B cell (primary cell): ENCODE measurements at regions not wholly inside any gene's neighbourhood (a gene's known extent, or its start where the extent isn't known, plus 50 kb on each side); places are given as distances from the start of the nearest gene placed in this dataset.

ENCODE experiments used
- ATAC-seq: fragments of 200-7000 bp; cut with Tn5 transposase; one replicate; pipeline ENCODE4 v1.10.0; 2021; ENCODE audit warnings: low read depth, mild to moderate bottlenecking, moderate number of reproducible peaks, moderate library complexity
- CTCF ChIA-PET: fragments of 350-600 bp; sonication (Branson Sonifier 250); formaldehyde crosslinking; loops from one replicate; lab custom pipeline; 2021; ENCODE audit warnings: antibody characterized with exemption, inconsistent platforms; lab: Charles Lee
- POLR2A ChIA-PET: fragments of 350-600 bp; sonication (Branson Sonifier 250); formaldehyde crosslinking; loops from one replicate; lab custom pipeline; 2021; ENCODE audit warnings: antibody characterized with exemption; lab: Charles Lee
- DNase-seq: peaks from one replicate; pipeline ENCODE4 v3.0.0; 2013
- H2AFZ ChIP-seq: 2 replicates; pipeline ENCODE4 v1.6.1; 2012; ENCODE audit warnings: mild to moderate bottlenecking, low read depth, low read length; ENCODE audit not compliant: insufficient read depth, poor library complexity, severe bottlenecking
- H3K27ac ChIP-seq, 2 donors: 1 replicate in 1 of 2; 2 replicates in 1 of 2; pipeline ENCODE4 v1.5.1; 2012 to 2013; ENCODE audit warnings: low read length in 2 of 2, mild to moderate bottlenecking in 2 of 2, moderate library complexity in 1 of 2
- H3K27me3 ChIP-seq, 4 experiments: fragments of 200-600 bp in 1 of 4; sonication (generic) in 1 of 4; replicated peaks in 1 of 4; 1 replicate in 2 of 4; 2 replicates in 2 of 4; pipeline versions ENCODE4 v1.6.1 to v1.7.0; 2013 to 2016; ENCODE audit warnings: low read length in 3 of 4, mild to moderate bottlenecking in 2 of 4, mixed read lengths in 1 of 4, moderate library complexity in 1 of 4; ENCODE audit not compliant: insufficient read depth in 4 of 4, control insufficient read depth in 3 of 4; ENCODE audit errors: control extremely low read depth in 1 of 4
- H3K36me3 ChIP-seq, 2 experiments: replicated peaks in 1 of 2; 1 replicate in 1 of 2; 2 replicates in 1 of 2; pipeline versions ENCODE4 v1.6.1 to v1.7.1; 2013; ENCODE audit warnings: low read length in 1 of 2; ENCODE audit not compliant: insufficient read depth in 2 of 2, control insufficient read depth in 1 of 2; ENCODE audit errors: control extremely low read depth in 1 of 2, extremely low read depth in 1 of 2
- H3K4me1 ChIP-seq, 2 donors: fragments of 200-600 bp in 1 of 2; sonication (generic) in 1 of 2; 1 replicate in 1 of 2; 2 replicates in 1 of 2; pipeline versions ENCODE4 v1.5.1 to v1.6.1; 2013 to 2017; ENCODE audit warnings: low read length in 2 of 2; ENCODE audit not compliant: control insufficient read depth in 2 of 2, insufficient read depth in 2 of 2
- H3K4me2 ChIP-seq: replicated peaks from 2 replicates; pipeline ENCODE3; 2012; ENCODE audit warnings: mild to moderate bottlenecking, low read depth, low read length; ENCODE audit not compliant: poor library complexity, severe bottlenecking
- H3K4me3 ChIP-seq, 5 experiments: fragments of 200-600 bp in 1 of 5; sonication (generic) in 1 of 5; 1 replicate in 3 of 5; 2 replicates in 2 of 5; pipeline versions ENCODE4 v1.5.1 to v1.7.0; 2011 to 2016; ENCODE audit warnings: low read length in 4 of 5, mild to moderate bottlenecking in 4 of 5, low read depth in 2 of 5, control low read depth in 1 of 5, moderate library complexity in 1 of 5; ENCODE audit not compliant: insufficient read depth in 1 of 5; ENCODE audit errors: control extremely low read depth in 1 of 5, extremely low read depth in 1 of 5
- H3K79me2 ChIP-seq: fragments of 200-600 bp; sonication (generic); one replicate; pipeline ENCODE4 v1.6.0; 2016; ENCODE audit warnings: low read length; ENCODE audit not compliant: control insufficient read depth, insufficient read depth
- H3K9ac ChIP-seq: fragments of 200-600 bp; sonication (generic); 2 replicates; pipeline ENCODE4 v1.6.1; 2017; ENCODE audit warnings: mild to moderate bottlenecking, low read length, moderate library complexity
- H3K9me3 ChIP-seq, 3 donors: one replicate each; pipeline versions ENCODE4 v1.6.1 to v1.7.1; 2013; ENCODE audit warnings: low read length in 2 of 3; ENCODE audit not compliant: control insufficient read depth in 2 of 3, insufficient read depth in 1 of 3; ENCODE audit errors: control extremely low read depth in 1 of 3
- H4K20me1 ChIP-seq: 2 replicates; pipeline ENCODE4 v1.6.0; 2012; ENCODE audit warnings: mild to moderate bottlenecking, low read length; ENCODE audit not compliant: insufficient read depth, control insufficient read depth, poor library complexity, severe bottlenecking
- H3K27ac Mint-ChIP-seq: one replicate; pipeline ENCODE4 v1.8.0; 2021; ENCODE audit warnings: mixed read lengths
- H3K27me3 Mint-ChIP-seq: one replicate; pipeline ENCODE4 v1.8.0; 2021; ENCODE audit warnings: mixed read lengths
- H3K4me1 Mint-ChIP-seq: one replicate; pipeline ENCODE4 v1.8.0; 2021; ENCODE audit warnings: mixed read lengths
- H3K4me3 Mint-ChIP-seq: one replicate; pipeline ENCODE4 v1.8.0; 2021; ENCODE audit warnings: mixed read lengths
- H3K9me3 Mint-ChIP-seq: one replicate; pipeline ENCODE4 v1.8.0; 2022; ENCODE audit warnings: mixed read lengths; ENCODE audit not compliant: insufficient read depth
- CTCF ChIP-seq: fragments of 200-600 bp; IDR thresholded peaks from one replicate; pipeline ENCODE4 v1.8.0; 2022; ENCODE audit warnings: antibody characterized with exemption, mild to moderate bottlenecking
- EZH2 ChIP-seq: IDR thresholded peaks from 2 replicates; pipeline ENCODE4 v1.6.1; 2012; ENCODE audit warnings: borderline replicate concordance, low read depth, mild to moderate bottlenecking, moderate library complexity, low read length; ENCODE audit not compliant: insufficient read depth, poor library complexity, severe bottlenecking
- WGBS: methylation state at CpG from one replicate; pipeline ENCODE4 v1.1.5; 2013; ENCODE audit warnings: missing lambda C conversion rate; ENCODE audit not compliant: insufficient coverage; 5-methylcytosine and 5-hydroxymethylcytosine counted together
- intact Hi-C: fragments of 100-400 bp; cut with micrococcal nuclease; formaldehyde crosslinking; loops from one replicate; pipeline ENCODE4 v1.10.0; 2022

- Histone ChIP-seq H3K36me3 (no peaks in the 10 kb centered on the region), H3K4me3 (no peak overlapping the region), H3K4me2 (no peak overlapping the region), H3K27ac (no peak overlapping the region), H3K27me3 (peaks cover 0 to 5% (median 0%) of the 10 kb centered on the region in 4 experiments), H4K20me1 (no peaks in the 10 kb centered on the region), H3K9me3 (no peaks in the 10 kb centered on the region), H3K9ac (no peak overlapping the region), H2AFZ (no peak overlapping the region), H3K79me2 (no peaks in the 10 kb centered on the region), H3K4me1 (no peaks in the 10 kb centered on the region)
- Mint-ChIP-seq H3K4me1 (no peaks in the 10 kb centered on the region), H3K27ac (no peak overlapping the region), H3K27me3 (no peaks in the 10 kb centered on the region), H3K4me3 (no peak overlapping the region), H3K9me3 (no peaks in the 10 kb centered on the region)
- WGBS: no CpG with 5 or more reads among the region's 2 CpGs
- CTCF ChIA-PET: no interaction called here
- DNase-seq: no peak
- intact Hi-C loops: no loop called here
- POLR2A ChIA-PET: no interaction called here
- TF ChIP-seq CTCF (no peak), EZH2 (no peak)
- no peak for ATAC-seq
Observed at GRCh38 chr6:82022614-82023129, 224.9 kb downstream of the IBTK start.

- Histone ChIP-seq H3K27ac (no peak overlapping the region), H3K9ac (no peak overlapping the region), H3K4me3 (no peak overlapping the region), H3K27me3 (peaks cover 0 to 5% (median 0%) of the 10 kb centered on the region in 4 experiments), H3K4me1 (no peaks in the 10 kb centered on the region), H3K9me3 (no peaks in the 10 kb centered on the region), H4K20me1 (no peaks in the 10 kb centered on the region), H3K4me2 (no peak overlapping the region), H2AFZ (no peak overlapping the region), H3K36me3 (no peaks in the 10 kb centered on the region), H3K79me2 (no peaks in the 10 kb centered on the region)
- intact Hi-C loops: no loop called here
- Mint-ChIP-seq H3K9me3 (no peaks in the 10 kb centered on the region), H3K4me1 (no peaks in the 10 kb centered on the region), H3K27me3 (no peaks in the 10 kb centered on the region), H3K27ac (no peak overlapping the region), H3K4me3 (no peak overlapping the region)
- WGBS: no CpG with 5 or more reads among the region's 3 CpGs
- TF ChIP-seq EZH2 (no peak), CTCF (no peak)
- POLR2A ChIA-PET: no interaction called here
- DNase-seq (no peak), ATAC-seq (no peak)
- CTCF ChIA-PET: no interaction called here
Observed at GRCh38 chr6:82017773-82018172, 229.8 kb downstream of the IBTK start.
